ENCODE measurements at regions not wholly inside any gene's neighbourhood (a gene's known extent, or its start where the extent isn't known, plus 50 kb on each side); places are given as distances from the start of the nearest gene placed in this dataset.

- peak; percentile 83 for DNase-seq (ENCODE audit: low read depth)
- no peak overlapping the region for H3K4me3 ChIP-seq (ENCODE audit: low read length)
- no peak for TF ChIP-seq CTCF (IDR thresholded peaks at IDR 0.05; ENCODE audit: insufficient read depth, low read depth, low read length, missing control alignments)
Measured at GRCh38 chrX:10077425-10078188, 79.2 kb upstream of the CLCN4 start.

GRCh38 chrX:10078266-10078665 is 78.5 kb upstream of the CLCN4 start:
- no peak for DNase-seq (ENCODE audit: low read depth)
- TF ChIP-seq CTCF (IDR thresholded peaks at IDR 0.05; ENCODE audit: insufficient read depth, low read depth, low read length, missing control alignments), result no peak
- no peak overlapping the region for H3K4me3 ChIP-seq (ENCODE audit: low read length)

GRCh38 chrX:10079231-10079630 is 77.5 kb upstream of the CLCN4 start:
- TF ChIP-seq CTCF (IDR thresholded peaks at IDR 0.05; ENCODE audit: insufficient read depth, low read depth, low read length, missing control alignments), result no peak
- no peak overlapping the region for H3K4me3 ChIP-seq (ENCODE audit: low read length)
- no peak for DNase-seq (ENCODE audit: low read depth)

- no peak for TF ChIP-seq CTCF (IDR thresholded peaks at IDR 0.05; ENCODE audit: insufficient read depth, low read depth, low read length, missing control alignments)
- no peak overlapping the region for H3K4me3 ChIP-seq (ENCODE audit: low read length)
- DNase-seq (ENCODE audit: low read depth), result no peak
Measured at GRCh38 chrX:10083809-10084208, 73.0 kb upstream of the CLCN4 start.

GRCh38 chrX:10085223-10085622 is 71.6 kb upstream of the CLCN4 start:
- no peak for TF ChIP-seq CTCF (IDR thresholded peaks at IDR 0.05; ENCODE audit: insufficient read depth, low read depth, low read length, missing control alignments)
- DNase-seq (ENCODE audit: low read depth), result no peak
- H3K4me3 ChIP-seq (ENCODE audit: low read length), result no peak overlapping the region

- no peak for TF ChIP-seq CTCF (IDR thresholded peaks at IDR 0.05; ENCODE audit: insufficient read depth, low read depth, low read length, missing control alignments)
- no peak overlapping the region for H3K4me3 ChIP-seq (ENCODE audit: low read length)
- DNase-seq (ENCODE audit: low read depth), result no peak
Measured at GRCh38 chrX:10086676-10087075, 70.1 kb upstream of the CLCN4 start.

- TF ChIP-seq CTCF (IDR thresholded peaks at IDR 0.05; ENCODE audit: insufficient read depth, low read depth, low read length, missing control alignments), result no peak
- DNase-seq (ENCODE audit: low read depth), result no peak
- H3K4me3 ChIP-seq (ENCODE audit: low read length), result no peak overlapping the region
Measured at GRCh38 chrX:10087391-10087790, 69.4 kb upstream of the CLCN4 start.
